ENCODE measurements at regions not wholly inside any gene's neighbourhood (a gene's known extent, or its start where the extent isn't known, plus 50 kb on each side); places are given as distances from the start of the nearest gene placed in this dataset.

GRCh38 chr16:13429416-13429815 is 490.5 kb upstream of the ERCC4 start:
- Histone ChIP-seq H3K36me3 (ENCODE audit: insufficient read depth) (no peaks in the 10 kb centered on the region), H3K4me3 (no peak overlapping the region), H3K79me2 (replicated peaks; ENCODE audit: insufficient read depth) (no peaks in the 10 kb centered on the region), H2AFZ (no peak overlapping the region), H3K9me2 (ENCODE audit: insufficient read depth) (no peaks in the 10 kb centered on the region), H3K27ac (ENCODE audit: low read depth) (no peak overlapping the region), H3K4me2 (no peak overlapping the region), H4K20me1 (replicated peaks; ENCODE audit: insufficient read depth) (no peaks in the 10 kb centered on the region), H3K4me1 (ENCODE audit: insufficient read depth) (peaks cover 12% of the 10 kb centered on the region; the same call in 1 of the 2 replicates), H3F3A (replicated peaks; ENCODE audit: low read depth) (no peaks in the 10 kb centered on the region), H3K27me3 (ENCODE audit: insufficient read depth) (no peaks in the 10 kb centered on the region)
- Mint-ChIP-seq H3K4me3 (no peak overlapping the region), H3K36me3 (ENCODE audit: low read depth) (peaks cover 9% of the 10 kb centered on the region), H3K9me3 (peaks cover 11% of the 10 kb centered on the region), H3K27ac (no peak overlapping the region), H3K4me1 (peaks cover 19% of the 10 kb centered on the region), H3K27me3 (ENCODE audit: insufficient read depth, low read depth, poor library complexity) (peaks cover 4% of the 10 kb centered on the region)
- no peak for TF ChIP-seq POLR2AphosphoS5 (IDR thresholded peaks at IDR 0.05; ENCODE audit: low read depth)
- no peak for TF ChIP-seq ZNF114 (CRISPR knock-in tag; IDR thresholded peaks at IDR 0.05)
- TF ChIP-seq STAT1 (IDR thresholded peaks at IDR 0.05; ENCODE audit: unreplicated experiment) = no peak
- no peak for TF ChIP-seq EZH2 (IDR thresholded peaks at IDR 0.05; ENCODE audit: low read depth, unreplicated experiment)
- TF ChIP-seq JUNB (IDR thresholded peaks at IDR 0.05; ENCODE audit: unreplicated experiment) = no peak
- TF ChIP-seq REST (IDR thresholded peaks at IDR 0.05; ENCODE audit: unreplicated experiment) = no peak
- TF ChIP-seq ZNF462 (CRISPR knock-in tag; IDR thresholded peaks at IDR 0.05) = no peak
- TF ChIP-seq EZH2phosphoT487 (IDR thresholded peaks at IDR 0.05; ENCODE audit: unreplicated experiment) = no peak
- no peak for ATAC-seq
- no peak for DNase-seq (ENCODE audit: low spot score)
